ENCODE measurements at regions not wholly inside any gene's neighbourhood (a gene's known extent, or its start where the extent isn't known, plus 50 kb on each side); places are given as distances from the start of the nearest gene placed in this dataset.

GRCh38 chr14:53723221-53723620 is 233.4 kb downstream of the BMP4 start (continued):
- TF ChIP-seq KDM1A (IDR thresholded peaks at IDR 0.05; ENCODE audit: borderline replicate concordance, low read length) (no peak), HDAC2 (IDR thresholded peaks at IDR 0.05; ENCODE audit: borderline replicate concordance in 1 of 2, low read depth in 2 of 2, low read length in 2 of 2) (no peak), SP2 (IDR thresholded peaks at IDR 0.05; ENCODE audit: low read length) (no peak)

Data from H1 (cell line).